WERI-Rb-1 (cell line): ENCODE measurements at regions not wholly inside any gene's neighbourhood (a gene's known extent, or its start where the extent isn't known, plus 50 kb on each side); places are given as distances from the start of the nearest gene placed in this dataset.

ENCODE experiments used
- DNase-seq: peaks from one replicate; pipeline ENCODE4 v3.0.0-alpha.2; 2020
- H3K27ac ChIP-seq: fragments of 250-450 bp; sonication (Bioruptor Pico); 2 replicates; pipeline ENCODE4 v1.5.1; 2020; ENCODE audit warnings: mild to moderate bottlenecking, moderate library complexity
- H3K27me3 ChIP-seq: fragments of 250-450 bp; sonication (Bioruptor Pico); 2 replicates; pipeline ENCODE4 v1.5.1; 2021; ENCODE audit warnings: mild to moderate bottlenecking, low read depth, moderate library complexity; ENCODE audit not compliant: insufficient read depth, severe bottlenecking
- H3K36me3 ChIP-seq: fragments of 250-450 bp; sonication (Bioruptor Pico); 2 replicates; pipeline ENCODE4 v1.5.1; 2020; ENCODE audit warnings: mild to moderate bottlenecking, moderate library complexity
- H3K4me3 ChIP-seq: 2 replicates; pipeline ENCODE4 v1.5.1; 2011; ENCODE audit warnings: low read depth, mild to moderate bottlenecking, control low read depth, low read length
- H3K9me3 ChIP-seq: fragments of 250-450 bp; sonication (Bioruptor Pico); 2 replicates; pipeline ENCODE4 v1.5.1; 2021; ENCODE audit warnings: mild to moderate bottlenecking, moderate library complexity; ENCODE audit not compliant: severe bottlenecking
- CTCF ChIP-seq: IDR thresholded peaks from 2 replicates; pipeline ENCODE4 v1.5.1; 2011; ENCODE audit warnings: low read depth, mild to moderate bottlenecking, control low read depth, inconsistent platforms, low read length

- Histone ChIP-seq H3K36me3 (no peaks in the 10 kb centered on the region), H3K27me3 (no peaks in the 10 kb centered on the region), H3K9me3 (no peaks in the 10 kb centered on the region), H3K27ac (no peak overlapping the region), H3K4me3 (no peak overlapping the region)
- no peak for DNase-seq
- TF ChIP-seq CTCF = no peak
These were observed 68.0 kb downstream of the THNSL1 start for GRCh38 chr10:25084447-25084846.

- Histone ChIP-seq H3K27ac (no peak overlapping the region), H3K36me3 (no peaks in the 10 kb centered on the region), H3K27me3 (no peaks in the 10 kb centered on the region), H3K9me3 (no peaks in the 10 kb centered on the region), H3K4me3 (no peak overlapping the region)
- no peak for DNase-seq
- no peak for TF ChIP-seq CTCF
These were observed 78.2 kb downstream of the THNSL1 start for GRCh38 chr10:25094590-25094989.

- H3K9me3 ChIP-seq = no peaks in the 10 kb centered on the region
- H3K4me3 ChIP-seq = no peak overlapping the region
- DNase-seq = no peak
- TF ChIP-seq CTCF = no peak
- no peak overlapping the region for H3K27ac ChIP-seq
- H3K27me3 ChIP-seq = no peaks in the 10 kb centered on the region
- H3K36me3 ChIP-seq = no peaks in the 10 kb centered on the region
These were observed 77.0 kb upstream of the GPR158 start for GRCh38 chr10:25097669-25098411.

- no peaks in the 10 kb centered on the region for H3K36me3 ChIP-seq
- H3K27ac ChIP-seq = no peak overlapping the region
- no peak for TF ChIP-seq CTCF
- no peak for DNase-seq
- H3K27me3 ChIP-seq = no peaks in the 10 kb centered on the region
- H3K9me3 ChIP-seq = no peaks in the 10 kb centered on the region
- no peak overlapping the region for H3K4me3 ChIP-seq
These were observed 74.7 kb upstream of the GPR158 start for GRCh38 chr10:25100141-25100540.

GRCh38 chr10:25101461-25102146, 73.2 kb upstream of the GPR158 start:
- H3K9me3 ChIP-seq = no peaks in the 10 kb centered on the region
- H3K36me3 ChIP-seq = no peaks in the 10 kb centered on the region
- no peak overlapping the region for H3K27ac ChIP-seq
- no peak for TF ChIP-seq CTCF
- no peak for DNase-seq
- H3K4me3 ChIP-seq = no peak overlapping the region
- H3K27me3 ChIP-seq = no peaks in the 10 kb centered on the region
